ENCODE measurements at regions not wholly inside any gene's neighbourhood (a gene's known extent, or its start where the extent isn't known, plus 50 kb on each side); places are given as distances from the start of the nearest gene placed in this dataset.
A peak's percentile ranks its signal among the peaks of the same experiment; 100 is the strongest.
"Not testable (repeated sequence)": the region's sequence is repeated elsewhere in the genome, so short reads cannot be mapped to it uniquely, and the experiment has no call there.

DNA sequence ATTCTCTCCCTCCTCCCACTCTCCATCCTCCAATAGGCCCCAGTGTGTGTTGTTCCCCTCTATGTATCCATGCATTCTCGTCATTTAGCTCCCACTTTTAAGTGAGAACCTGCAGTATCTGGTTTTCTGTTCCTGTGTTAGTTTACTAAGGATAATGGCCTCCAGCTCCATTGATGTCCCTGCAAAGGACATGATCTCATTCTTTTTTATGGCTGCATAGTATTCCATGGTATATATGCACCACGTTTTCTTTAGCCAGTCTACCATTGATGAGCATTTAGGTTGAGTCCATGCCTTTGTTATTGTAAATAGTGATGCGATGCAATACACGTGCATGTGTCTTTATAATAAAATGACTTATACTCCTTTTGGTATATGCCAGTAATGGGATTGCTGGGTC, 100.3 kb upstream of the USP9X start:
- H3K9me3 ChIP-seq, result no peaks in the 10 kb centered on the region
- 87 to 94% (median 90%) methylated on average over 4 of the region's 4 CpGs for WGBS, 5 donors

GRCh38 chrX:40987413-40987812, 97.8 kb upstream of the USP9X start:
- Histone ChIP-seq H3K27ac (no peak overlapping the region), H3K27me3 (no peaks in the 10 kb centered on the region), H3K9me3 (no peaks in the 10 kb centered on the region), H3K36me3 (no peaks in the 10 kb centered on the region), H3K4me3 (no peak overlapping the region), H3K4me1 (no peaks in the 10 kb centered on the region)
- 45 to 80% (median 64%) methylated on average over 2 of the region's 2 CpGs for WGBS, 5 donors
- intact Hi-C loops (cut with DNase I; ENCODE audit: low total_unique reads), result no loop called here
- no peak for DNase-seq
- TF ChIP-seq EP300 (IDR thresholded peaks at IDR 0.05) (no peak), CTCF (IDR thresholded peaks at IDR 0.05) (no peak), POLR2A (IDR thresholded peaks at IDR 0.05) (no peak), POLR2AphosphoS5 (IDR thresholded peaks at IDR 0.05) (no peak)

More for the DNA sequence above, 100.3 kb upstream of the USP9X start:
- no peaks in the 10 kb centered on the region for H3K27me3 ChIP-seq
- no peak for DNase-seq
- no peaks in the 10 kb centered on the region for H3K4me1 ChIP-seq
- no peak overlapping the region for H3K27ac ChIP-seq
- intact Hi-C loops (cut with DNase I; ENCODE audit: low total_unique reads), result no loop called here
- no peaks in the 10 kb centered on the region for H3K36me3 ChIP-seq
- no peak overlapping the region for H3K4me3 ChIP-seq
- TF ChIP-seq POLR2AphosphoS5 (IDR thresholded peaks at IDR 0.05) (no peak), CTCF (IDR thresholded peaks at IDR 0.05) (no peak), POLR2A (IDR thresholded peaks at IDR 0.05) (no peak), EP300 (IDR thresholded peaks at IDR 0.05) (no peak)

GRCh38 chrX:40988100-40988499, 97.1 kb upstream of the USP9X start:
- DNase-seq, result no peak
- Histone ChIP-seq H3K9me3 (no peaks in the 10 kb centered on the region), H3K4me1 (no peaks in the 10 kb centered on the region), H3K27me3 (no peaks in the 10 kb centered on the region), H3K4me3 (no peak overlapping the region), H3K27ac (no peak overlapping the region), H3K36me3 (no peaks in the 10 kb centered on the region)
- TF ChIP-seq POLR2AphosphoS5 (IDR thresholded peaks at IDR 0.05), result no peak
- TF ChIP-seq POLR2A (IDR thresholded peaks at IDR 0.05), result no peak
- no peak for TF ChIP-seq EP300 (IDR thresholded peaks at IDR 0.05)
- TF ChIP-seq CTCF (IDR thresholded peaks at IDR 0.05), result no peak
- 41 to 68% (median 54%) methylated on average over 3 of the region's 3 CpGs for WGBS, 5 donors
- intact Hi-C loops (cut with DNase I; ENCODE audit: low total_unique reads), result no loop called here

DNA sequence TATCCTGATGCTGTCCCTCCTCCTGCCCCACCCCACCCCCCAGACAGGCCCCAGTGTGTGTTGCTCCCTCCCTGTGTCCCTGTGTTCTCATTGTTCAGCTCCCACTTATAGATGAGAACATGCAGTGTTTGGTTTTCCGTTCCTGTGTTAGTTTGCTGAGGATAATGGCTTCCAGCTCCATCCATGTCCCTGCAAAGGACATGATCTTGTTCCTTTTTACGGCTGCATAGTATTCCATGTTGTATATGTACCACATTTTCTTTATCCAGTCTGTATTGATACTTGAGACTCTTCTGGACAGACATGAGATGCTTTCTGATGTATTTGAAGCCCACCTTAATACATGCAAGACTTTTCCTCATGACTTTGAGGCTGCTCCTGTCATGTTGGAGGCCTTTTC, 91.8 kb upstream of the USP9X start:
- DNase-seq; H3K27me3 ChIP-seq; intact Hi-C loops (cut with DNase I; ENCODE audit: low total_unique reads); H3K4me3 ChIP-seq; H3K36me3 ChIP-seq; H3K9me3 ChIP-seq; H3K27ac ChIP-seq; H3K4me1 ChIP-seq: not testable (repeated sequence)
- WGBS, 5 donors, result 86 to 100% (median 95%) methylated on average over 2 of the region's 2 CpGs

DNA sequence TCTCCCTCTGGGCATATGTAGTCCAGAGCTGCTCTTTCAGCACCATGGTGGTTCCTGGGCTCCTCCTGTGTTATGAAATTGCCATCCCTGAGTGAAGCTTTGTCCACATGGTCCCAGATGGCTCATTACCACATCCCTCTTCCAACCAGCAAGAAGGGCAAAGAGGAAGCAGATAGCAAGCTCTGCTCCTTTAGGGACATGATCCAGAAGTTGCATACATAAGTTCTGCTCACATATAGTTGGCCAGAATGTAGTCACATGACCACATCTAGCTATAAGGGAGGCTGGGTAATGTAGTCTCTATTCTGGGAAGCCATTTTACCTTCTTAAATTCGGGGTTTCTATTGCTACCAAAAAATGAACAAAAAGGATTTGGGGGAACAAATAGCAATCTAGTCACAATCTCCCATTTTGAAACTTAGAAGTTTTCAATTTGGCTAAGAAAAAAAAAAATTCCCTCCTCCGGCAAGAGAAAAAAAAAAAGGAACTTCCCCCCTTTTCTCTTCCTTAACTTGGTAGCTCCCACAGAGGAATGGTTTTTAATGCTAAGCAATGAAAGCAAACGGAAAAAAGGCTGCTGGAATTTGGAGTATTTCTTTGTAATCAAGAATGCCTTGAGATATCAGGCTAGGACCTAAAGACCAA, 88.2 kb upstream of the USP9X start:
- Histone ChIP-seq H3K27me3 (peaks cover 0 to 6% (median 0%) of the 10 kb centered on the region in 3 donors), H3K4me1 (no peaks in the 10 kb centered on the region), H3K27ac (no peak overlapping the region), H3K36me3 (no peaks in the 10 kb centered on the region), H3K9me3 (no peaks in the 10 kb centered on the region), H3K4me3 (no peak overlapping the region)
- WGBS, 5 donors, result 4 to 20% (median 13%) methylated on average over 3 of the region's 3 CpGs
- DNase-seq, result peak in 1 of 2 donors; percentile 82
- TF ChIP-seq EP300 (IDR thresholded peaks at IDR 0.05), result no peak
- TF ChIP-seq POLR2AphosphoS5 (IDR thresholded peaks at IDR 0.05), result peak in 1 of 3 donors; percentile 28
- intact Hi-C loops (cut with DNase I; ENCODE audit: low total_unique reads), result no loop called here
